ENCODE measurements at regions not wholly inside any gene's neighbourhood (a gene's known extent, or its start where the extent isn't known, plus 50 kb on each side); places are given as distances from the start of the nearest gene placed in this dataset.
"Not testable (repeated sequence)": the region's sequence is repeated elsewhere in the genome, so short reads cannot be mapped to it uniquely, and the experiment has no call there.

DNA sequence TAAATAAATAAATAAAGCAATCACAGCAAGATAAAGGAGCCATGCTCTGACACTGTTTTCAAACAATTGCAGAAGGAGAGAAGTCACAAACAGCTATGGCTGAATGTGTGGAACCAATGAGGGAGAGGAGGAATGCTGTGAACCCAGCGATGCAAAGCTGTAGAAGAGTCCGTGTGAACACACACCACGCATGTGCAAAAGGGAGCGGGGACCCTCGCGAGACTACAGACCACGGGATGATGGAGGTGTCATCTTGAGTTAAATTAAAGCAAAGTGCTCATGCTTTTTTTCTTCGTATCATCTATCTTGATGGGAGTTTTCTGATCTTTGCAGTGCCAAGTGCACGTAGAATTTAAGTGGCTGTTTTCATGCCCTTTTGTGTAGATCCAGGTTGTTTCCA lies 123.8 kb upstream of the CDH5 start:
- DNase-seq (ENCODE audit: low spot score): no peak

DNA sequence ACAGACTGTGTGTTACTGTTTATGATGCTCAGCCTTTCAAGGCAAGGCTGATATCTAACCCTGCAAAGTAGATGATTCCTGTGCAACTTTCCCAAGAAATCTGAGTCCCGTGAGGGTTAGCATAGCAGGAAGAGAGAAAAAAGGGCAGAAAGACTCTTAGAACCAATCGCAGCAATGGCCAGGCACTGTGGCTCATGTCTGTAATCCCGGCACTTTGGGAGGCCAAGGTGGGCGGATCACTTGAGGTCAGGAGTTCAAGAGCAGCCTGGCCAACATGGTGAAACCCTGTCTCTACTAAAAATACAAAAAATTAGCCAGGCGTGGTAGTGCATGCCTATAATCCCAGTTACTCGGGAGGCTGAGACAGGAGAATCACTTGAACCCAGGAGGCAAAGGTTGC lies 124.3 kb upstream of the CDH5 start:
- DNase-seq (ENCODE audit: low spot score): not testable (repeated sequence)

DNA sequence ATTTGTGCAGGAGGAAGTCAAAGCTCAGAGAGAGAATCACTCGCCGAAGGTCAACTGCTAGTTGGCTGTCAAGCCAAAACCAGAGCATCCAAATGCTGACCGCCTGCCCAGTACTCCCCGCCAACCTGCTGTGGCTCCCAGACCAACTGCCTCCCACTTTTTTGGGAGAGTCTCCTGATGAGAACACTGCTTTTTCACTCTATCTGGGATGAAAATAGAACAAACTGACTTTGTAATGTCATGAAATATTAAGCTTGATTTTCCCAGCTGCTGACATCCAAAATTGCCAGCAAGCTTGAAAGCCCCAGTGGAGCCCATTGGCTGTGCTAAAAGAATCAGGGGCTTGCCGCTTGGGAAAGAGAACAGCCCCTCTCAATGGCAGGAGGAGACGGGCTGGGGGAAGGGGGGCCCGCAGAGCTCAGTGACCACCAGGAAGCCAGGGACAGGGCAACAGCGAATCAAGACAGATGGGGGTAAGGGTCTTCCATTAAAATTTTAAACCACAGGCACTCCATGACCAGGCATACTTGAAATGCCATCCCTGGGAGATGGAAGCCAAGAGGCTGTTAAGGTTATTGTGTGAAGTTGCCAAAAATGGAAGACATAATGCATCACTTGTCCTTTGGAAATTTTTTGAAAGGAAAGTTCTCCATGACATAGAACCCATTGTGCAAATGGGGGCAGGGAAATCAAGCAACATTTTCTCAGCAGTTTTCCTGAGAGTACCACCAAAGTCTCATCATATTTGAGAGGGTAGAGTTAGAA lies 125.7 kb upstream of the CDH5 start:
- no peak for DNase-seq (ENCODE audit: low spot score)

DNA sequence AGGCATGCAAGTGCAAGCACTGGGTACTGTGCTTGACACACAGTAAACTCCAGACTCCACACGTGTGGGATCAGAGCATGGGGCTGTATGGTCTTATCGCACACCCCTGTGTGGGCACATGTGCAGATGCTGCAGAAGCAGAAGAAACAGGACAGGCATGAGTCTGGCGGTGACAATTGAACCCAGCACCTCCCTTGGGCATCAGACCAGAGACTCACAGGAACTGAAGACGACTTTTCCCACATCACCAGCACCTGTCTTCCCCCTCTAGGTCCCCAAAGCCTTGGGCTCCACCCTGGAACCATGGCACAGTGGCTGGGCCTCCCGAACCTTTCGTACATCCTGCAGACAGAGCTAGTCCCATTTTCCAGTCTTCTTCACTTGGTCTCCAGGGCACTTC lies 126.4 kb upstream of the CDH5 start:
- DNase-seq (ENCODE audit: low spot score): no peak

DNA sequence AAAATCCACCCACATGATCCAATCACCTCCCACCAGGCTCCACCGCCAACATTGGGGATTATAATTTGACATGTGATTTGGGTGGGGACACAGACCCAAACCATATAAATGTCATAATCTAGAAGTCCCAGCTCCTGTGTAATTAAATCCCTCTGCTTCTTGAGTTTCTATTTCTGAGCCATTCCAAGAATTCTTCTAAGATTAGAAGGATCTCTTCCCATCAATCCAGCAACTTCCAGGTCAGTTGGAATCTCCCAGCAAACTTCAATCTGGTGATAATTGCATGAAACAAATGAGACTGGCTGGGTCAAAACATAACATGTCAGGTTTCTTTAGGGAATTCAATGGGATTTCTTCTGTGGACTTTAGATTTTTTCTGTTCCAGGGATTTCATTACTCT lies 127.8 kb upstream of the CDH5 start:
- no peak for DNase-seq (ENCODE audit: low spot score)

DNA sequence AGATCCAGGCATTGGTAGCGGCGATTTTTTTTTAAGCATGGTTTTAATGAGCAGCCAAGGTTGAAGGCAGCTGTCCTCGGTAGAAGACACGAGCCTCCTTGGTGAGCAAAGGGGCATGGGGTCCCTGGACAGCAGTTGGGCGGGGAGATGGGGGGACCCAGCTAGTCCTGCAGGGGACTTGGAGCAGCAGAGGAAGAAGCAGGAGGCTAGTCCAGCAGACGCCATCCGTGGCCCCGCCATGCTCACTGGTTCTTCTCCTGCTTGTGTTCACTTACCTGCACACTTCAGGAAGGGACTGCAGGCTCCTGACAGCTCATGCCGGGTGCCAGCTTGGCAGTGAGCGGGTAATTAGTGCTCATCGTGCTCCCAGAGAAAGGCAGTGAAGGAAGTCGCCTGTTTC lies 130.2 kb upstream of the CDH5 start:
- DNase-seq (ENCODE audit: low spot score): no peak

DNA sequence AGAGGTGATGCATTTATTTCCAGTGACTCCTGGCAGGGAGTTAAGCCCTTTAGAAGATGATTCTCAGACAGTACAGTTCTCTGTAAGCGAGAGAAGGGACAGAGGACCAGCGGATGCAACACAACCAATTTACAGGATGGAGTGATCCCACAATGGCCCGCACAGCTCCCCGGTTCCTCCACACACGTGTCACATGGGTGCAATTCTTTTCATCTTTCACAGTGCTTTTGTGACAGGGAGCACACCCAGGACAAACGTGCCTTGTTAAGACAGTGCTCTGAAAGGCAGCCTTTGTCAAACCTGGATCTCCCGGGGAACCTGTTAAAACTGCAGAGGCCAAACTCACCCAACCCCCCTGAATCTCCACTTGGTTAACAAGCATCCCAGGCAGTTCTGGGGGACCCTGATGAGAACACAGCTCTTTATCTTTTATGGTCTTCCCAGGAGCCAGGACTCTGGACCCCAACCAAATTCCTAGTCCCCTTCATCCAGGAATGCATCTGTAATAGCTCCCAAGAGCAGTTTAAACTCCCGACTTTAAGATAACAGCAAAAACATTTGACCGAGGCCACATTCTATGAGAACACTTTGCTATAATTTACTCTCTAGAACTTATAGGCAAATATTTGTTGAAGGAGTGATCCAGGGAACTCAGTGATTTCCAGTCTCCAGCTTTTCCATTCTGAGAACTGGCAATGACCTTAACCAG lies 134.9 kb upstream of the CDH5 start:
- no peak for DNase-seq (ENCODE audit: low spot score)

DNA sequence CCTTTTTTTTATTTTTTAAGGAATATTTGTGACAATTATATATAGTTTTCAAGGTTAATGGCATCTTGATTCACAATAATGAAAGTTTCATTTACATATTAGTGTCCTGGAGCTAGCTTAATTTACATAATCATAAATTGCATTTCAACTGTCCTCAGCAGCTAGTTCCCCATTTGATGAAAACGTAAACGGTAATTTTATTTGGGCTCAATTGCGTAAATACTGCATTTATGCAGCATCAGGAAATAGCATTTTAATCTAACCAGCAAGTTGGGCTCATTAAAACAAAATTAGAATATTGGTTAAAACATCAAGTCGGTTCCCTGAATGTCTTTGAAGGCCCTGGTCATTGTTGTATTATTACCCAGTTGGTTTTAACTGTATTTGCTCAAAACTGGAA lies 136.8 kb upstream of the CDH5 start:
- DNase-seq (ENCODE audit: low spot score): no peak

DNA sequence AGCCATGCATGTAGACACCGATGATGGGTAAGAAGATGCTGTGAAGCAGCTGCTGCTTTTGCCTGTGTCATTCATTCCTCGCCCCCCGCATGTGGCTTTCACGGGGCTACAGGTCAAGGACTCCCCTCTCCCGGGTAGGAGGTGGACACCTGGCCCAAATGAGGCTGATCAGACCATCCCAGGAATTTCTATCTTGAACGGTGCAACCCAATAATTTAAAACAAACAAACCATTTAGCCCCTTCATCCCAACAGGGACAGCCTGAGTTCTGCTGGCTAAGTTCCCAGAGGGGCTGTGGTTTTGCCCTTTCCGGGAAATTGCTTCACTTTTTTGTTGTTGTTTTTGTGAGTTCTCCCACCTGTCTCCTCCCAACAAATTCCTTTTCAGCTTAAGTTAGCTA lies 137.7 kb upstream of the CDH5 start:
- DNase-seq (ENCODE audit: low spot score): no peak

DNA sequence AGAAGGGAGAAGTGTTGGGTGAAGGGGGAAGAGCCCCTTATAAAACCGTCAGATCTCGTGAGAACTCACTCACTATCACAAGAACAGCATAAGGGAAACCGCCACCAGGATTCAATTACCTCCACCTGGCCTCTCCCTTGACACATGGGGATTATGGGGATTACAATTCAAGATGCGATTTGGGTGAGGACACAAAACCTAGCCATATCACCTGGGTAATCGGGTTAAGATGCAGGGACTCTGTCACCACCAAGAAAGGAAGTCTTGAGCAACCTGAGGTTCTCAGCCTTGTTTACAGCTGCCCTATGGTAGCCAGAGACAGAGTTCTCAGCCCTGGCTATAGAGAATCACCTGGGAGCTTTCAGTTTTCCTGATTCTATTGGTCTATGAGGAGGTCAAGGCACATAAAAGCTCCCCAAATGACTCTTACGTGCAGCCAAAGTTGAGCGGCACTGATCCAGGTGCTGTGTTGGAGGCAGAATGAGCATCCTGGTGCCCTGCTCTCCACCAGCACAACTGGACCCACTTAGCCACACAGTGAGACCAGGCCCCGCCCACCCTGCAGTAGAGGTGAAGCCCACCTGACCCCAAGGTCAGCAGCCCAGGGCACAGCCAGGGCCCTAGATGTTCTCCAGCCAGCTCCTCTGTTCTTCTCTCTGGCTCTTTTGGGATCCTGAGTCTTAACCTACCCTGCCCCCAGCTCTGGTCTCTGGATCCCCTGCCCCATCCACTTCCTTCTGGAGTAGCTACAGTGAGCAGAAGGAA lies 138.5 kb upstream of the CDH5 start:
- no peak for DNase-seq (ENCODE audit: low spot score)

DNA sequence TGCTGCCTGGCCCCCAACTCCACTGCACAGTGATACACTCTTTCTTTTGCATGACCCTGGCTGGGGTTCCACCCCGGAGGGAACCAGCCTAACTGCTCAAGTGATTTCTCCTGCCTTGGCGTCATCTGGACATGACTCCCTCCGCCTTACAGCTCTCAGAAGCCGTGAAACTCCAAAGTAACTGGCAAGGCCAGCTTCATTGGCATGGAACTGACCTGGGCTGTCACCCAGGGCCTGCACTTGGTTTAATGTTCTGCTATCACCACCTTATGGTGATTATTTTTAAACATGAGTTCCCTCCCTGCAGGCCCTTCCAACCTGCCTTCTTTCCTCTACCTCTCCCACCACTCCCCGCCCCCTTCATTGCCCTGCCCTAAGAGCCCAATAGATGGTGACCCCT lies 139.7 kb upstream of the CDH5 start:
- DNase-seq (ENCODE audit: low spot score): no peak

DNA sequence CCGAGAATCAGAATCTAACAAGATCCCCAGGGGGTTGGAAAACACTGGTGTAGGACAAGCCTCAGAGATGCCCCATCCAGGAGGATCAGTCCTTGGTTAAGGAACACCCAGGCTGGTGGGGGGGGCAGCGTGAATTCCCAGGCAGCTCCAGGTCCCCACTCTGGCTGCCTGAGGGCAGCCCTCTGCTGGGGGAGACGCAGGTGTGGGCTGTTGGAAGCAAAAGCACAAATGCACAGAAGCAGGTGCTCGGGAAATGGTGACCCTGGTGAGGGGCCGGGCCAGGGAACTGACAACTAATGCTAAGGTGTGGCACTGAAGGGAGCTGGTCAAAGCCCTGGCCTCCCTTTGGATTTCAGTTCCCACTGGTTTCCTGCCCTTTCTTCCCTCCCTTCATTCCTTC lies 140.8 kb upstream of the CDH5 start:
- DNase-seq (ENCODE audit: low spot score): no peak

DNA sequence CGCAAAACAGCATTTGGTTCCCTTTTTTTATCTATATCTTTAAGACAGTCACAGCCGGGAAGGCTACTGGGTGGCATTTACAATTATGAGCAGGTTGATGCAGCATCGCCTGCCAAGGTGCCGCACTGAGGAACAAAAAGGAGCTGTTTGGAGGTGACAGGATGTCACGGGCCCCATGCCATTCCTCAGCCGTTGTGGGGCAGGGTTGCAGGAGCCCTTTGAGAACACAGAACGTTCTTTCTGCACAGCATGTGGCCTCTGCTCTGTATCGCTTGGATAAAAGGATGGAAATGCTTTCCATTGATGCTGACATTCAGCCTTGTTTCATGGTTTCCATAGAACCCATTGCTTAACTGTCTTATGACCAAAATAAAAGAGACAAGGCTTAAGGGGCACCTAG lies 141.9 kb upstream of the CDH5 start:
- no peak for DNase-seq (ENCODE audit: low spot score)

DNA sequence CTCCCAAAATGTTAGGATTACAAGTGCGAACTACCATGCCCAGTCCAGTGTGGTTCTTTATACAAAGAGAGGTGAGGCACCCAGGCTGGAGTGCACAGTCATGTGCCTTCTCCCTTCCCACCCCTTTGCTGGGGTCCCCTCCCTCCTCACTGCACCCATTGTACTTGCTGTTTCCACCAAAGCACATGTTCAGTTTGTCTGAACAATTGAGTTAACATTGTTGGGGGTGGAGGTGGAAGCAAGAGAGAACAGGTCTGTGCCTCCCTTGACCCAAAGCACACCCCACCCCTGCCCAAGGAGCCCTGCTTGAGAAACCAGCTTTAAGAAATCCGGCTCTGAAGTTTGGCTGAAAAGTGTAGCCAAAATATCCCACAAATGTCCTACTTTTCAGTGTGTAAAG lies 142.3 kb upstream of the CDH5 start:
- DNase-seq (ENCODE audit: low spot score): no peak

DNA sequence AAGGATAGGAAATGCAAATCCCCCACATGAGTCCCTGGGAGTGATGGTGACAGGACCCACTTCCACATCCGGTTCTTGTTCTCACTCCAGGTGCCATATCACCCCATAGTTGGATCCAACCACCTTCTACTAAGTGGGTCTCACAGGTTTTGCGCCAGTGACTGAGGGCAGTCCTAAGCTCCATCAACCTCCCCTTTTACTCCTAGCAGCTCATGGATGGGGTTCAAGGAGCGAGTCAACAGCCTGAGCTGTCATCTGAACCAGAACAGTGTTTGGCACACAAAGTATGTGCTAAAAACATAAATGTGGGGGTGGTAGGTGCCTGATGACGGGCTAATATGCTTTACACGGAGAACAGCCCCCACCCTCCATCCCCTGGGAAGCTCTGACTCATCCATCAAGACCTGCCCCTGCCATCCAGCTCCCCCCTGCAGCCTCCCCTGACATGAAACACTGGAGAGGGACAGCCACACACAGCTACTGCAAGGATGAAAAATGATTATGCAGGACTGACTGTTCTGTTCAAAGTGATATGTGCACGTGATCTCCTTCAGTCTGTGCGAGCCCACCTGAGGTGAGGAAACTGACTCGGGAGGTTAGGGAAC lies 143.2 kb upstream of the CDH5 start:
- DNase-seq (ENCODE audit: low spot score): no peak

DNA sequence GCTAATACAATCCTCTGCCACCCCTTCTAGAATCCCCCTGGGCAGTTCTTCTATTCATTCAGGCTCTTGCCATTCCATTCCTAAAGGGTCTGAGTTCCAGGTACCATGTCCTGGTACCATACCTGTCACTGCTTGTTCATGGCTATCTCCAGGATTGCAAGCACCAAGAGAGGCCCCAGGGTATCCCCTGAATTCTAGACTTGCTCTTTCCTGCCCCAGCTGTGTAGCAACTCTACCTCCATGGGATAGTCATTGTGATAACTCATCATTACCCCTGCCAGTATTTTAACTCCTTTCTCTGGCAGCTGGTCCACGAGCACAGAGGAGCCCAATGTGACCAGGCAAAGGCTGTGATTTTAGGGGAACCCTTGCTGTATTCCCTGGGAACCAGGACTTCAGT lies 143.7 kb upstream of the CDH5 start:
- no peak for DNase-seq (ENCODE audit: low spot score)

DNA sequence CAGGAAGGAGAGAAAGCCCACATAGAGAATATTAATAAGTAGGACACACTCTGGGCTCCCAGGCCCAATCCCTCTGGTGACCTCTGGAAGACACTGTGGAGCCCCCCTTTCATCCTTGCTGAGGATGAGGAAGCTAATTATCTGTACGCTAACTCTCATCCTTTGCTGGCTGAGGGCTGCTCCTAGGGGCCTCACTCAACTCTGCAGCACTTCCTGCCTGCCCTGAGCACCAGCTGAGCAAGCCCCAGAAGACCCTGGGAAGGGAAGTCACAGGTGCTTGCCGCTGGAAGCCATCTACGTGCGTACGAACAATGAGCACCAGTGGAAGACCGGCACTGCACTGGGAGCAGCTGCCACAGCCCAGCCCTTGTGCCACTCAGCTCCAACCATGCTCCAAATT lies 145.8 kb upstream of the CDH5 start:
- DNase-seq (ENCODE audit: low spot score): no peak

DNA sequence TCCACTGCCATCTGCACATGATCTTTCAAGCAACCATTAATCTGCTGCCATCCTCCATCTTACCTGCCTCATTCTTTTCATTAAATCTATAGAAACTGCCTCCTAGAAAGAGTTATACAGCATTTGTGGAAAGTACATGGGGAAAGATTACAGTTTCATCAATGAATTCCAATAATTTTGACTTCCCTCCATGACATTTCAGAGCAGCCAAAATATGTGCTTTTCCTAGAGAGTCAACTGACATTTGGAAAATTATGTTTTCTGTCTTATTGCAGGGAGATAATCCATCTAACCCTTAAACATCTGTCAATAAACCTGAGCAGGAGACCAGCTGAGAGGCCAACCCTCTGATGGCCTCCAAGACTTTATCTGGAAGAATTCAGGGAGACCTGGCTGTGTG lies 147.0 kb upstream of the CDH5 start:
- no peak for DNase-seq (ENCODE audit: low spot score)

DNA sequence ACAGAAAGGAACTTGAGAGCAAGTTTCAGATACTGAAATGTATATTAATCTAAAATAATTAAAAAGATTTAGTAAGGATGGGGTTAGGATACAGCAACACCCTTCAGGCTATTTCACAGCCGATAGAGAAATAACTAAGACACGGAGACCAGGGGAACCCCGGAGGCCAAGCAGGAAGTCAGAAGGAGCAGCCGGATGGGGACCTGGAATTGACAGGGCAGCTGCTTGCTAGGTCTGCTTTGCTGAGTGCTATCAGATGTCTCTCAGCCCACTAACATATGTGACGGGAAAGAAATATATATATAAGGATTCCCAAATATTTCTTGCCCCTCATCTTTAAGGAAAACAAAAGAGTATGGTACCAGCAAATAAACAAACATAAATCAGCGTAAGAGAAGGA lies 154.1 kb upstream of the CDH5 start:
- DNase-seq (ENCODE audit: low spot score): no peak

DNA sequence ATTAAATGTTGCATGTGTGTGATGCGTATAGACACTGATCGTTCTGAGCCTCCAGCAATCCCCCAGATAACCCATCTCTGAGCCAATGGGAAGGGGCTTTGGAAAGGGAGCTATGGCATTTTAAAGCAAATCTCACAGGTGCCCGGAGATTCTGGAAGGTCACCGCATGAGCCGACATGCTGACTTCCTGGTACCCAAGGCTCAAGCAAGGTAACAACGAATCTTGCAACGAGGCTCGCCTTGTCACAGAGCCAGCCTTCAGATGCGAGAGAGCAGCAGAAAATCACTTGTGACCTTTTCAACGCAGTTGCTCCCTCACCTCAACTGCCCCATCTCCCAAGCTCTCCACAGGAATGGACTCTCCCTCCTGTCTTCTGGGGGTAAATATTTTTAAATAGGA lies 154.8 kb upstream of the CDH5 start:
- DNase-seq (ENCODE audit: low spot score): no peak

DNA sequence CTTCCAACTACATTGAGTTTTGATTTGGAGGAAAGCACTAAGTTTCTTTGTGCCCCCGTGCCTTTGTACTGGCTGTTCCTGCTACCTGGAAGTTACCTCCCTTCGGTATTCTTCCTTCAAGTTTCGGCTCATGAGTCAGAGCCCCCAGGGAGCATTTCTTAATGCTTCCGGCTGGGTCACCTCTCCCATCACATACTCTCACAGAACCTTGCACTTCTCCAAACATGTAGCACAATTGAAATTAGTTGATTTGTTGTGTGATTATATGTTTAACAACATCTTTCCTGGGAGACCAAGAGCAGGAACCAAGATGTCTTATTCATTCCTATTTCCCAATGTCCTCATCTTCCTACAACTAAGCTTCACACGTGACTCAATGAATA lies 158.6 kb upstream of the CDH5 start:
- DNase-seq (ENCODE audit: low spot score): no peak

DNA sequence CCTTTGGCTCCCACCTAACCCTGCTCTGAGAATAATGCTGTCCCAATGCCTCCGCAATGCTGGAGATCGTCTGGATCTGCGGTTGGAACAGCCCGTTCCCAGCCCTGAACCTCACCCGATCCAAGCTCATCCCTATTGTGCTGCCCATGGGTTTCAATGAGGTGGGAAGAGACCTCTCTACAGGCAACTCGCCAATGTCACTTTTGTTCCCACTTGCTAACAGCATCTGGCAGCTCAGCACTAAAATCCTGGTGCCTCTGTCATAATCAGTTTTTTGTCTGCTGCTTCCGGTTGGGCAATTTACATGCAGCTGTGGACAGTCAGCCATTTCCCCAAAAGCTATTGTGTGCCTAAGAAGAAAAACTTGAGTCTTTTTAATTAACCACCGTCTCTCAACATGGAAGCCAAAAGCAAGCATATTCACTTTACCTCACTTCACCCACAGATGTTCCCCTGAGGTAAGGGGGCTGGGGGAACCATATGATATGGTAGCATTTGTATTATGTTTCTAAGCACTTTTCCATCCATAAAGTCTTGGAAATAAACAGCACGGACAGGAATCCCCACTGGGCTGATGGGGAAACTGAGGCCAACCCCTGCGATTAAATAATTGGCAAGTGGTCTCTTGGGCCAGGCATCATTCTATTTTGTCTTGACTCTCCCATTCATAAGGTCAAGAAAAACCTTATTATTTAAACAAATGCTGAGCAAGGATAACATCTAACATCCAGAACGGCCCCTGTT lies 159.2 kb upstream of the CDH5 start:
- no peak for DNase-seq (ENCODE audit: low spot score)
